ENCODE measurements at regions not wholly inside any gene's neighbourhood (a gene's known extent, or its start where the extent isn't known, plus 50 kb on each side); places are given as distances from the start of the nearest gene placed in this dataset.

- no peak for TF ChIP-seq EZH2phosphoT487 (IDR thresholded peaks at IDR 0.05; ENCODE audit: borderline replicate concordance, low read depth)
- TF ChIP-seq CTCF (IDR thresholded peaks at IDR 0.05): no peak
- no peak for TF ChIP-seq JUND (IDR thresholded peaks at IDR 0.05)
- TF ChIP-seq SMC3 (IDR thresholded peaks at IDR 0.05; ENCODE audit: low read depth, low read length): no peak
- TF ChIP-seq ZBTB33 (IDR thresholded peaks at IDR 0.05; ENCODE audit: borderline replicate concordance, low read depth): no peak
- TF ChIP-seq TEAD4 (IDR thresholded peaks at IDR 0.05; ENCODE audit: borderline replicate concordance, insufficient read depth): no peak
- no peak for TF ChIP-seq TCF12 (IDR thresholded peaks at IDR 0.05)
- TF ChIP-seq TAF1 (IDR thresholded peaks at IDR 0.05; ENCODE audit: borderline replicate concordance, low read depth, low read length): no peak
- no peak for TF ChIP-seq RAD21 (IDR thresholded peaks at IDR 0.05; ENCODE audit: low read length)
- no peak for TF ChIP-seq EP300 (IDR thresholded peaks at IDR 0.05; ENCODE audit: borderline replicate concordance in 1 of 2, low read depth in 1 of 2, low read length in 1 of 2)
- no peak for TF ChIP-seq MAX (IDR thresholded peaks at IDR 0.05; ENCODE audit: low read depth)
- no peak for TF ChIP-seq USF2 (IDR thresholded peaks at IDR 0.05; ENCODE audit: borderline replicate concordance, low read depth, low read length)
- no peak for TF ChIP-seq GABPA (IDR thresholded peaks at IDR 0.05; ENCODE audit: low read depth)
Measured at GRCh38 chr10:113300201-113300600, 252.7 kb upstream of the HABP2 start.
